NK-92 treated with Interleukin-12 subunit alpha and Interleukin-12 subunit beta, amount 100 ng/mL, for 24 hours (cell line): ENCODE measurements at regions not wholly inside any gene's neighbourhood (a gene's known extent, or its start where the extent isn't known, plus 50 kb on each side); places are given as distances from the start of the nearest gene placed in this dataset.

Source experiments
- DNase-seq: peaks from one replicate; lab custom pipeline; 2025; lab: John Stamatoyannopoulos, UW

GRCh38 chr11:70764356-70764905 is 366.1 kb downstream of the CTTN start:
- no peak for DNase-seq

GRCh38 chr11:70766901-70767300 is 368.6 kb downstream of the CTTN start:
- DNase-seq, result no peak

- DNase-seq, result no peak
These were observed 370.2 kb downstream of the CTTN start for GRCh38 chr11:70768346-70769095.

- no peak for DNase-seq
These were observed 370.8 kb downstream of the CTTN start for GRCh38 chr11:70769106-70769505.

GRCh38 chr11:70769521-70769920 is 371.2 kb downstream of the CTTN start:
- no peak for DNase-seq

- no peak for DNase-seq
These were observed 373.0 kb downstream of the CTTN start for GRCh38 chr11:70771099-70771885.

GRCh38 chr11:70772950-70773349 is 374.6 kb downstream of the CTTN start:
- DNase-seq, result no peak

- no peak for DNase-seq
These were observed 377.2 kb downstream of the CTTN start for GRCh38 chr11:70775386-70776075.

GRCh38 chr11:70776914-70777532 is 378.7 kb downstream of the CTTN start:
- DNase-seq, result no peak

- DNase-seq, result no peak
These were observed 380.6 kb downstream of the CTTN start for GRCh38 chr11:70778883-70779282.

- DNase-seq, result no peak
These were observed 381.3 kb downstream of the CTTN start for GRCh38 chr11:70779433-70780245.

GRCh38 chr11:70780246-70780535 is 381.9 kb downstream of the CTTN start:
- no peak for DNase-seq

GRCh38 chr11:70782401-70782913 is 384.1 kb downstream of the CTTN start:
- no peak for DNase-seq

- no peak for DNase-seq
These were observed 385.0 kb downstream of the CTTN start for GRCh38 chr11:70783356-70783755.

- no peak for DNase-seq
These were observed 385.5 kb downstream of the CTTN start for GRCh38 chr11:70783821-70784220.

- no peak for DNase-seq
These were observed 387.0 kb downstream of the CTTN start for GRCh38 chr11:70785372-70785771.

GRCh38 chr11:70786021-70786665 is 387.8 kb downstream of the CTTN start:
- DNase-seq, result no peak

GRCh38 chr11:70788248-70789022 is 390.1 kb downstream of the CTTN start:
- DNase-seq, result no peak

- no peak for DNase-seq
These were observed 392.5 kb downstream of the CTTN start for GRCh38 chr11:70790671-70791300.
